ENCODE measurements at regions not wholly inside any gene's neighbourhood (a gene's known extent, or its start where the extent isn't known, plus 50 kb on each side); places are given as distances from the start of the nearest gene placed in this dataset.
A peak's percentile ranks its signal among the peaks of the same experiment; 100 is the strongest.

DNA sequence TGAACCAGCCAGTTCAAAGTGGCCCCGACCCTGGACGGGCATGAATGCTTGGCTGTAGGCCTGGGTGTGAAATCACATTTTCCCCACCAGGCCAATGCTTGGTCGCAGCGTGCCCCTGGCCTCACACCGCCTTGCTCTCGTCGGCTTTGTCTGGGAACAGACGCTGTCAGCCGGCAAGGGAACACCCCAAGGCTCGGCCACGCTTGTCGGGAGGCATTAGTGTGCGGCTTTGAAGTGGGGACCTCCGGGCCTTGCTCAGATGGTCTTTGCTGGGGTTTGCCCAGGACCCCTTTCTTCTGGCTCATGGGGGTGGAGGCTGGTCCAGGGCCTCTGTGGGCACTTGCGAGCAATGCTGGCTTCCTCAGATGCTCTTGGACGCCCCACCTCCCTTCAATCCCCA lies 79.1 kb downstream of the INHBB start:
- H3K36me3 ChIP-seq (ENCODE audit: insufficient read depth, low read length), result no peaks in the 10 kb centered on the region
- H4K20me1 ChIP-seq (ENCODE audit: insufficient read depth, low read length), result no peaks in the 10 kb centered on the region
- TF ChIP-seq, protein P1, sequence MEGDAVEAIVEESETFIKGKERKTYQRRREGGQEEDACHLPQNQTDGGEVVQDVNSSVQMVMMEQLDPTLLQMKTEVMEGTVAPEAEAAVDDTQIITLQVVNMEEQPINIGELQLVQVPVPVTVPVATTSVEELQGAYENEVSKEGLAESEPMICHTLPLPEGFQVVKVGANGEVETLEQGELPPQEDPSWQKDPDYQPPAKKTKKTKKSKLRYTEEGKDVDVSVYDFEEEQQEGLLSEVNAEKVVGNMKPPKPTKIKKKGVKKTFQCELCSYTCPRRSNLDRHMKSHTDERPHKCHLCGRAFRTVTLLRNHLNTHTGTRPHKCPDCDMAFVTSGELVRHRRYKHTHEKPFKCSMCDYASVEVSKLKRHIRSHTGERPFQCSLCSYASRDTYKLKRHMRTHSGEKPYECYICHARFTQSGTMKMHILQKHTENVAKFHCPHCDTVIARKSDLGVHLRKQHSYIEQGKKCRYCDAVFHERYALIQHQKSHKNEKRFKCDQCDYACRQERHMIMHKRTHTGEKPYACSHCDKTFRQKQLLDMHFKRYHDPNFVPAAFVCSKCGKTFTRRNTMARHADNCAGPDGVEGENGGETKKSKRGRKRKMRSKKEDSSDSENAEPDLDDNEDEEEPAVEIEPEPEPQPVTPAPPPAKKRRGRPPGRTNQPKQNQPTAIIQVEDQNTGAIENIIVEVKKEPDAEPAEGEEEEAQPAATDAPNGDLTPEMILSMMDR (IDR thresholded peaks at IDR 0.05; ENCODE audit: extremely low read depth, low read depth, low read length), result no peak
- H3K4me3 ChIP-seq (ENCODE audit: insufficient read depth, low read length), result no peak overlapping the region
- no peak overlapping the region for H3K4me2 ChIP-seq (ENCODE audit: insufficient read depth, low read length)
- DNase-seq (ENCODE audit: insufficient read length, low spot score, missing footprints), result no peak
- H3K9me3 ChIP-seq (ENCODE audit: low read depth, low read length), result no peaks in the 10 kb centered on the region
- H2AFZ ChIP-seq (ENCODE audit: low read length), result no peak overlapping the region
- peaks cover 52% of the 10 kb centered on the region for H3K27me3 ChIP-seq (ENCODE audit: insufficient read depth, low read length)
- no peaks in the 10 kb centered on the region for H3K79me2 ChIP-seq (ENCODE audit: insufficient read depth, low read length)
- no peak overlapping the region for H3K27ac ChIP-seq (ENCODE audit: low read depth, low read length)
- no peaks in the 10 kb centered on the region for H3K4me1 ChIP-seq (ENCODE audit: insufficient read depth, low read length)

DNA sequence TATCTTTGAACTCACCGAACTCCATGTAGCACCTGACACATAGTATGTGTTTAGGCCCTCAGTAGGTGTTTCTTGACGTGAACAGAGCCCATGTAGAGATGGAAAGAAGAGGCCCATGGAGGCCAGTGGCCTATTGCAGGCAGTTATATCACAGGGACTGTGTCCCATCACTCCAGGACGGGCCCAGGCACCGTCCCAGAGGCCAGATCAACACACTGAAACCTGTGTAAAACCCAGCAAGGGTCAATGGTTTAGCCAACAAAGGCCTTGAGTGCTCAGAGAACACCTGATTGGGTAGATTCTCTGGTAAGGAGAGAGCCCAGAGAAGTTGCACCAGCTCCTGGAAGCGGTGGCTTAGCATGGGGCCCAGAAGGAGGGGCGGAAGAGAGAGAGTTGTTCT lies 82.8 kb downstream of the INHBB start:
- Histone ChIP-seq H3K27ac (ENCODE audit: low read depth, low read length) (no peak overlapping the region), H3K9me3 (ENCODE audit: low read depth, low read length) (no peaks in the 10 kb centered on the region), H3K79me2 (ENCODE audit: insufficient read depth, low read length) (no peaks in the 10 kb centered on the region), H3K27me3 (ENCODE audit: insufficient read depth, low read length) (peaks cover 42% of the 10 kb centered on the region), H2AFZ (ENCODE audit: low read length) (no peak overlapping the region), H4K20me1 (ENCODE audit: insufficient read depth, low read length) (no peaks in the 10 kb centered on the region), H3K36me3 (ENCODE audit: insufficient read depth, low read length) (no peaks in the 10 kb centered on the region), H3K4me1 (ENCODE audit: insufficient read depth, low read length) (no peaks in the 10 kb centered on the region), H3K4me2 (ENCODE audit: insufficient read depth, low read length) (no peak overlapping the region), H3K4me3 (ENCODE audit: insufficient read depth, low read length) (no peak overlapping the region)
- TF ChIP-seq, protein P1 (IDR thresholded peaks at IDR 0.05; ENCODE audit: extremely low read depth, low read depth, low read length), result no peak
- DNase-seq (ENCODE audit: insufficient read length, low spot score, missing footprints), result peak; percentile 70

DNA sequence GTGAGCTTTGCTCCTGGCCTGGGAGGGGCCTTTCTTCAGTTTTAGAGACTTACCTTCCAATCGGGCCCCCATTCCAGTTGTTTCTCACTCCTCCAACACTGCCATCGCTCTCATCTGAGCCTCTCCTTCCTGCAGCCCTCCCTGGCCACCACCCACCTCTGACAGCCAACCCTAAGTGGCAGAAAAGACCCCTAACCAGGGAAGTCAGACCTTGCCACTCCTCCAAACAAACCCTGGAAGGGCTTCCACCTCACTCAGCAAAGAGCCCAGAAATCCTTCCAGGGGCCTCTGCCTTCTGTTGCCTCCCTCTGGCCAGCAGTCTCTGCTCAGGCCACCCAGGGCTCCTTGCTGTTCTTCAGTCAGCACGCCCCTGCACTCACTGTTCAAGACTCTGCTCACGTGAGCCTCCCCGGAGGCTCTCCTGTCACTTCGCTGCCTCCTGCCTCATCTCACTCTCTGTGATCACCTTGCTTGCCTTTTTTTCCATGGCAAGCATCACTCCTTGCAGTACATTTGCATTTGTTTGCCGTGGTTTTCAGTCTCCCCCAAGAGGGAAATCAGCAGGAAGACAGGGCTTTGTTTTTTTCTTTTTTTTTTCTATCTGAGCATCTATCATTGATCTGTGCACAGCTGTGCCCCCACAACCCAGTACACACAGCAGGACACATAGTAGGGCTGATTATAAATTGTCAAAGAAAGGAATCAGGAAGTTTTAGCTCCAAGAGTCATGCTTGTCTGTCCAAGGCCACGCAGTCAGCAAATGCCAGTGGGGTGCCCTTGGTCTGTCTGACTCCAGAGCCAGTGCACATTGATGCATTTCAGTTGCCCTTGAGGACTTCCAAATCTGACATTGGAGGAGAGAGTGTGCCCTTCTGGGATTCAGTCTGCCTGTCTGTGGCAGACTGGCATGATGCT lies 83.9 kb downstream of the INHBB start:
- Histone ChIP-seq H3K9me3 (ENCODE audit: low read depth, low read length) (no peaks in the 10 kb centered on the region), H3K4me2 (ENCODE audit: insufficient read depth, low read length) (no peak overlapping the region), H3K79me2 (ENCODE audit: insufficient read depth, low read length) (no peaks in the 10 kb centered on the region), H3K27ac (ENCODE audit: low read depth, low read length) (no peak overlapping the region), H2AFZ (ENCODE audit: low read length) (no peak overlapping the region), H3K4me1 (ENCODE audit: insufficient read depth, low read length) (no peaks in the 10 kb centered on the region), H3K36me3 (ENCODE audit: insufficient read depth, low read length) (no peaks in the 10 kb centered on the region), H3K27me3 (ENCODE audit: insufficient read depth, low read length) (peaks cover 43% of the 10 kb centered on the region), H3K4me3 (ENCODE audit: insufficient read depth, low read length) (no peak overlapping the region), H4K20me1 (ENCODE audit: insufficient read depth, low read length) (no peaks in the 10 kb centered on the region)
- TF ChIP-seq, protein P1 (IDR thresholded peaks at IDR 0.05; ENCODE audit: extremely low read depth, low read depth, low read length), result no peak
- DNase-seq (ENCODE audit: insufficient read length, low spot score, missing footprints), result peak; percentile 65

DNA sequence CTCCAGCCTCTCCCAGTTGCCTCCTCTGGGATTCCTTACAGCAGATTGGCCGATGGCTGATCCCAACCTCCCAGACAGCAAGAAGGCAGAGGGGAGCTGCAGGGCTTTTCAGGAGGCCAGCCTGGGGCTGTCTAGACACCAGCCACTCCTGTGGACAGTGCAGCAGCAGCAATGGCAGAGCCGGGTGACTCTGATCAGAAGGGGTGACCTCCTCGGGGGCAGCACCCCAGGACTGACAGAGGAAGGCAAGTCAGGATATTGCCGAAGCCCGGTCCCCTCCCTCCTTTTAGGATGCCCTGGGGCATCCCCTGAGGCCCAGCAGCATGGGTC lies 84.5 kb downstream of the INHBB start:
- no peak overlapping the region for H3K27ac ChIP-seq (ENCODE audit: low read depth, low read length)

More for the DNA sequence above, 84.5 kb downstream of the INHBB start:
- Histone ChIP-seq H3K9me3 (ENCODE audit: low read depth, low read length) (no peaks in the 10 kb centered on the region), H3K4me3 (ENCODE audit: insufficient read depth, low read length) (no peak overlapping the region), H3K4me2 (ENCODE audit: insufficient read depth, low read length) (no peak overlapping the region), H4K20me1 (ENCODE audit: insufficient read depth, low read length) (no peaks in the 10 kb centered on the region), H3K36me3 (ENCODE audit: insufficient read depth, low read length) (no peaks in the 10 kb centered on the region), H3K4me1 (ENCODE audit: insufficient read depth, low read length) (no peaks in the 10 kb centered on the region), H2AFZ (ENCODE audit: low read length) (no peak overlapping the region), H3K27me3 (ENCODE audit: insufficient read depth, low read length) (peaks cover 41% of the 10 kb centered on the region), H3K79me2 (ENCODE audit: insufficient read depth, low read length) (no peaks in the 10 kb centered on the region)
- DNase-seq (ENCODE audit: insufficient read length, low spot score, missing footprints), result peak; percentile 86
- TF ChIP-seq, protein P1 (IDR thresholded peaks at IDR 0.05; ENCODE audit: extremely low read depth, low read depth, low read length), result no peak
